ENCODE measurements at regions not wholly inside any gene's neighbourhood (a gene's known extent, or its start where the extent isn't known, plus 50 kb on each side); places are given as distances from the start of the nearest gene placed in this dataset.

DNA sequence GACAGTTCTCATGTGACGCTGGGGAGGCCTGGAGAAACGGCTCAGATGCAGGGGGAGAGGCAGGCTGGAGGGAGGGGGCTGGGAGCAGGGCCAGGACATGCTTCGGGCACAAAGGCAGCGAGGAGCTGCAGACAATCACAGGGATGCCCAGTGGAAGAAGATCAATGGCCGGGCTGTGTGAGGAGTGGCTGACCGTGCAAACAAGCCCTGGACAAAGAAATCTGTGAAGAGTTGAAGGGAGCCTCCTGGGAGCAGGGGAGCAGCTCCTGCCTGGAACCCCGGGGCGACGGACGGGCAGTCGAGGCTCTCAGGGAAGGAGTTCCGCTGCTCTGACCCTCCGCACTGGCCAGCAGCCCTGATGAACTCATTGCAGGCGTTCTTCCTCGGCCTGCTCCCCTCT is 126.7 kb upstream of the B3GAT1 start:
- TF ChIP-seq ZNF449 (tag by site-specific recombination; IDR thresholded peaks at IDR 0.05) (no peak), ZNF549 (tag by site-specific recombination; IDR thresholded peaks at IDR 0.05) (no peak)
- POLR2A ChIA-PET = no interaction called here

GRCh38 chr11:134537941-134538340 is 125.9 kb upstream of the B3GAT1 start:
- Histone ChIP-seq H3K4me3 (ENCODE audit: low read depth, low read length) (no peak overlapping the region), H3K4me1 (ENCODE audit: control insufficient read depth, insufficient read depth, low read length) (no peaks in the 10 kb centered on the region), H3K9me3 (ENCODE audit: control insufficient read depth, insufficient read depth, low read depth, low read length) (no peaks in the 10 kb centered on the region), H3K27ac (ENCODE audit: extremely low read depth, low read depth, low read length) (no peak overlapping the region), H3K36me3 (ENCODE audit: control insufficient read depth in 2 of 2, insufficient read depth in 1 of 2, low read length in 2 of 2) (no peaks in the 10 kb centered on the region)
- ChIA-PET POLR2A (no interaction called here), CTCF (no interaction called here)
- TF ChIP-seq ZNF350 (tag by site-specific recombination; IDR thresholded peaks at IDR 0.05) = no peak
- no peak for TF ChIP-seq HOXD13 (CRISPR knock-in tag; IDR thresholded peaks at IDR 0.05; ENCODE audit: borderline replicate concordance)
- TF ChIP-seq KLF9 (tag by site-specific recombination; IDR thresholded peaks at IDR 0.05; ENCODE audit: low read depth) = no peak
- no peak for TF ChIP-seq ZNF549 (tag by site-specific recombination; IDR thresholded peaks at IDR 0.05)
- TF ChIP-seq ZNF626 (tag by site-specific recombination; IDR thresholded peaks at IDR 0.05) = no peak
- no peak for TF ChIP-seq MEIS1 (CRISPR knock-in tag; IDR thresholded peaks at IDR 0.05; ENCODE audit: borderline replicate concordance)
- TF ChIP-seq, protein P1, sequence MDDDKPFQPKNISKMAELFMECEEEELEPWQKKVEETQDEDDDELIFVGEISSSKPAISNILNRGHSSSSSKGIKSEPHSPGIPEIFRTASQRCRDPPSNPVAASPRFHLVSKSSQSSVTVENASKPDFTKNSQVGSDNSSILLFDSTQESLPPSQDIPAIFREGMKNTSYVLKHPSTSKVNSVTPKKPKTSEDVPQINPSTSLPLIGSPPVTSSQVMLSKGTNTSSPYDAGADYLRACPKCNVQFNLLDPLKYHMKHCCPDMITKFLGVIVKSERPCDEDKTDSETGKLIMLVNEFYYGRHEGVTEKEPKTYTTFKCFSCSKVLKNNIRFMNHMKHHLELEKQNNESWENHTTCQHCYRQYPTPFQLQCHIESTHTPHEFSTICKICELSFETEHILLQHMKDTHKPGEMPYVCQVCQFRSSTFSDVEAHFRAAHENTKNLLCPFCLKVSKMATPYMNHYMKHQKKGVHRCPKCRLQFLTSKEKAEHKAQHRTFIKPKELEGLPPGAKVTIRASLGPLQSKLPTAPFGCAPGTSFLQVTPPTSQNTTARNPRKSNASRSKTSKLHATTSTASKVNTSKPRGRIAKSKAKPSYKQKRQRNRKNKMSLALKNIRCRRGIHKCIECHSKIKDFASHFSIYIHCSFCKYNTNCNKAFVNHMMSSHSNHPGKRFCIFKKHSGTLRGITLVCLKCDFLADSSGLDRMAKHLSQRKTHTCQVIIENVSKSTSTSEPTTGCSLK (tag by site-specific recombination; IDR thresholded peaks at IDR 0.05) = no peak
- TF ChIP-seq ZNF19 (tag by site-specific recombination; IDR thresholded peaks at IDR 0.05; ENCODE audit: low read depth) = no peak
- TF ChIP-seq ZNF768 (tag by site-specific recombination; IDR thresholded peaks at IDR 0.05) = no peak
- no peak for TF ChIP-seq ZNF792 (tag by site-specific recombination; IDR thresholded peaks at IDR 0.05)
- no peak for TF ChIP-seq ZNF280D (tag by site-specific recombination; IDR thresholded peaks at IDR 0.05)

More for the DNA sequence above, 126.7 kb upstream of the B3GAT1 start:
- CTCF ChIA-PET = no interaction called here
- Histone ChIP-seq H3K36me3 (ENCODE audit: control insufficient read depth in 2 of 2, insufficient read depth in 1 of 2, low read length in 2 of 2) (no peaks in the 10 kb centered on the region), H3K27ac (ENCODE audit: extremely low read depth, low read depth, low read length) (no peak overlapping the region), H3K4me3 (ENCODE audit: low read depth, low read length) (no peak overlapping the region), H3K4me1 (ENCODE audit: control insufficient read depth, insufficient read depth, low read length) (no peaks in the 10 kb centered on the region), H3K9me3 (ENCODE audit: control insufficient read depth, insufficient read depth, low read depth, low read length) (no peaks in the 10 kb centered on the region)

GRCh38 chr11:134537296-134537695 is 125.3 kb upstream of the B3GAT1 start:
- H3K9me3 ChIP-seq (ENCODE audit: control insufficient read depth, insufficient read depth, low read depth, low read length) = no peaks in the 10 kb centered on the region
- no peaks in the 10 kb centered on the region for H3K4me1 ChIP-seq (ENCODE audit: control insufficient read depth, insufficient read depth, low read length)
- no peak overlapping the region for H3K27ac ChIP-seq (ENCODE audit: extremely low read depth, low read depth, low read length)
- ChIA-PET POLR2A (no interaction called here), CTCF (no interaction called here)
- no peaks in the 10 kb centered on the region for H3K36me3 ChIP-seq (ENCODE audit: control insufficient read depth in 2 of 2, insufficient read depth in 1 of 2, low read length in 2 of 2)
- H3K4me3 ChIP-seq (ENCODE audit: low read depth, low read length) = no peak overlapping the region
- TF ChIP-seq ZNF623 (tag by site-specific recombination; IDR thresholded peaks at IDR 0.05) = no peak
- TF ChIP-seq OSR2 (tag by site-specific recombination; IDR thresholded peaks at IDR 0.05) = no peak
- TF ChIP-seq ZNF335 (tag by site-specific recombination; conservative IDR thresholded peaks at IDR 0.05) = no peak
- TF ChIP-seq ZBTB21 (tag by site-specific recombination; IDR thresholded peaks at IDR 0.05) = no peak
- no peak for TF ChIP-seq SALL2 (tag by site-specific recombination; IDR thresholded peaks at IDR 0.05; ENCODE audit: borderline replicate concordance)
- TF ChIP-seq, protein P2, sequence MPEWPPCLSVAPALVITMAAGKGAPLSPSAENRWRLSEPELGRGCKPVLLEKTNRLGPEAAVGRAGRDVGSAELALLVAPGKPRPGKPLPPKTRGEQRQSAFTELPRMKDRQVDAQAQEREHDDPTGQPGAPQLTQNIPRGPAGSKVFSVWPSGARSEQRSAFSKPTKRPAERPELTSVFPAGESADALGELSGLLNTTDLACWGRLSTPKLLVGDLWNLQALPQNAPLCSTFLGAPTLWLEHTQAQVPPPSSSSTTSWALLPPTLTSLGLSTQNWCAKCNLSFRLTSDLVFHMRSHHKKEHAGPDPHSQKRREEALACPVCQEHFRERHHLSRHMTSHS (tag by site-specific recombination; IDR thresholded peaks at IDR 0.05) = no peak
- TF ChIP-seq, protein P3, sequence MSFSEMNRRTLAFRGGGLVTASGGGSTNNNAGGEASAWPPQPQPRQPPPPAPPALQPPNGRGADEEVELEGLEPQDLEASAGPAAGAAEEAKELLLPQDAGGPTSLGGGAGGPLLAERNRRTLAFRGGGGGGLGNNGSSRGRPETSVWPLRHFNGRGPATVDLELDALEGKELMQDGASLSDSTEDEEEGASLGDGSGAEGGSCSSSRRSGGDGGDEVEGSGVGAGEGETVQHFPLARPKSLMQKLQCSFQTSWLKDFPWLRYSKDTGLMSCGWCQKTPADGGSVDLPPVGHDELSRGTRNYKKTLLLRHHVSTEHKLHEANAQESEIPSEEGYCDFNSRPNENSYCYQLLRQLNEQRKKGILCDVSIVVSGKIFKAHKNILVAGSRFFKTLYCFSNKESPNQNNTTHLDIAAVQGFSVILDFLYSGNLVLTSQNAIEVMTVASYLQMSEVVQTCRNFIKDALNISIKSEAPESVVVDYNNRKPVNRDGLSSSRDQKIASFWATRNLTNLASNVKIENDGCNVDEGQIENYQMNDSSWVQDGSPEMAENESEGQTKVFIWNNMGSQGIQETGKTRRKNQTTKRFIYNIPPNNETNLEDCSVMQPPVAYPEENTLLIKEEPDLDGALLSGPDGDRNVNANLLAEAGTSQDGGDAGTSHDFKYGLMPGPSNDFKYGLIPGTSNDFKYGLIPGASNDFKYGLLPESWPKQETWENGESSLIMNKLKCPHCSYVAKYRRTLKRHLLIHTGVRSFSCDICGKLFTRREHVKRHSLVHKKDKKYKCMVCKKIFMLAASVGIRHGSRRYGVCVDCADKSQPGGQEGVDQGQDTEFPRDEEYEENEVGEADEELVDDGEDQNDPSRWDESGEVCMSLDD (tag by site-specific recombination; IDR thresholded peaks at IDR 0.05) = no peak
- TF ChIP-seq ZNF785 (tag by site-specific recombination; IDR thresholded peaks at IDR 0.05) = no peak
- no peak for TF ChIP-seq ZNF561 (tag by site-specific recombination; IDR thresholded peaks at IDR 0.05; ENCODE audit: borderline replicate concordance)
- TF ChIP-seq ZBTB7A (tag by site-specific recombination; IDR thresholded peaks at IDR 0.05; ENCODE audit: low read depth) = no peak
- TF ChIP-seq ZNF223 (tag by site-specific recombination; IDR thresholded peaks at IDR 0.05) = no peak

All from HEK293 (cell line).